ENCODE measurements at regions not wholly inside any gene's neighbourhood (a gene's known extent, or its start where the extent isn't known, plus 50 kb on each side); places are given as distances from the start of the nearest gene placed in this dataset.

GRCh38 chr18:10248738-10249137 is 205.7 kb upstream of the APCDD1 start:
- no peaks in the 10 kb centered on the region for H3K9me2 ChIP-seq (replicated peaks; ENCODE audit: low read depth, low read length)
- H3K36me3 ChIP-seq (ENCODE audit: insufficient read depth, low read length), result no peaks in the 10 kb centered on the region
- no peak overlapping the region for H2AFZ ChIP-seq (ENCODE audit: low read length)
- no peaks in the 10 kb centered on the region for H4K20me1 ChIP-seq (ENCODE audit: insufficient read depth, low read length, poor library complexity, severe bottlenecking)
- no peak overlapping the region for H3K9ac ChIP-seq (ENCODE audit: low read depth, low read length, poor library complexity, severe bottlenecking)
- no peak overlapping the region for H3K4me3 ChIP-seq (ENCODE audit: low read length, poor library complexity, severe bottlenecking)
- no peak for TF ChIP-seq EZH2phosphoT487 (IDR thresholded peaks at IDR 0.05; ENCODE audit: borderline replicate concordance)
- no peak for TF ChIP-seq CTCF (conservative IDR thresholded peaks at IDR 0.05; ENCODE audit: low read length)
- no peaks in the 10 kb centered on the region for H3K27me3 ChIP-seq (ENCODE audit: insufficient read depth, low read length, poor library complexity, severe bottlenecking)
- no peaks in the 10 kb centered on the region for H3K9me3 ChIP-seq (ENCODE audit: insufficient read depth, low read depth, low read length)
- H3K79me2 ChIP-seq (ENCODE audit: insufficient read depth, low read length), result no peaks in the 10 kb centered on the region
- H3K4me1 ChIP-seq (ENCODE audit: insufficient read depth, low read length, poor library complexity, severe bottlenecking), result no peaks in the 10 kb centered on the region
- H3F3A ChIP-seq (ENCODE audit: low read depth), result no peaks in the 10 kb centered on the region
- no peak overlapping the region for H3K4me2 ChIP-seq (ENCODE audit: low read depth, low read length, poor library complexity, severe bottlenecking)

GRCh38 chr18:10249270-10249669 is 205.2 kb upstream of the APCDD1 start:
- peak; percentile 41 for TF ChIP-seq CTCF (conservative IDR thresholded peaks at IDR 0.05; ENCODE audit: low read length)
- no peak for TF ChIP-seq EZH2phosphoT487 (IDR thresholded peaks at IDR 0.05; ENCODE audit: borderline replicate concordance)
- no peak overlapping the region for H3K4me2 ChIP-seq (ENCODE audit: low read depth, low read length, poor library complexity, severe bottlenecking)
- no peaks in the 10 kb centered on the region for H3K4me1 ChIP-seq (ENCODE audit: insufficient read depth, low read length, poor library complexity, severe bottlenecking)
- peak overlapping the region; percentile 60; the same call in 1 of the 2 replicates for H2AFZ ChIP-seq (ENCODE audit: low read length)
- no peaks in the 10 kb centered on the region for H3K36me3 ChIP-seq (ENCODE audit: insufficient read depth, low read length)
- H4K20me1 ChIP-seq (ENCODE audit: insufficient read depth, low read length, poor library complexity, severe bottlenecking), result no peaks in the 10 kb centered on the region
- no peak overlapping the region for H3K4me3 ChIP-seq (ENCODE audit: low read length, poor library complexity, severe bottlenecking)
- H3K27me3 ChIP-seq (ENCODE audit: insufficient read depth, low read length, poor library complexity, severe bottlenecking), result no peaks in the 10 kb centered on the region
- no peaks in the 10 kb centered on the region for H3F3A ChIP-seq (ENCODE audit: low read depth)
- no peaks in the 10 kb centered on the region for H3K9me3 ChIP-seq (ENCODE audit: insufficient read depth, low read depth, low read length)
- no peaks in the 10 kb centered on the region for H3K79me2 ChIP-seq (ENCODE audit: insufficient read depth, low read length)
- no peaks in the 10 kb centered on the region for H3K9me2 ChIP-seq (replicated peaks; ENCODE audit: low read depth, low read length)
- no peak overlapping the region for H3K9ac ChIP-seq (ENCODE audit: low read depth, low read length, poor library complexity, severe bottlenecking)

GRCh38 chr18:10249801-10250200 is 204.6 kb upstream of the APCDD1 start:
- TF ChIP-seq CTCF (conservative IDR thresholded peaks at IDR 0.05; ENCODE audit: low read length), result no peak
- TF ChIP-seq EZH2phosphoT487 (IDR thresholded peaks at IDR 0.05; ENCODE audit: borderline replicate concordance), result no peak
- Histone ChIP-seq H3K36me3 (ENCODE audit: insufficient read depth, low read length) (no peaks in the 10 kb centered on the region), H4K20me1 (ENCODE audit: insufficient read depth, low read length, poor library complexity, severe bottlenecking) (no peaks in the 10 kb centered on the region), H3K4me2 (ENCODE audit: low read depth, low read length, poor library complexity, severe bottlenecking) (no peak overlapping the region), H3K9me2 (replicated peaks; ENCODE audit: low read depth, low read length) (no peaks in the 10 kb centered on the region), H3K4me1 (ENCODE audit: insufficient read depth, low read length, poor library complexity, severe bottlenecking) (no peaks in the 10 kb centered on the region), H3K9me3 (ENCODE audit: insufficient read depth, low read depth, low read length) (no peaks in the 10 kb centered on the region), H3K27me3 (ENCODE audit: insufficient read depth, low read length, poor library complexity, severe bottlenecking) (no peaks in the 10 kb centered on the region), H3K9ac (ENCODE audit: low read depth, low read length, poor library complexity, severe bottlenecking) (no peak overlapping the region), H3F3A (ENCODE audit: low read depth) (no peaks in the 10 kb centered on the region), H3K4me3 (ENCODE audit: low read length, poor library complexity, severe bottlenecking) (no peak overlapping the region), H3K79me2 (ENCODE audit: insufficient read depth, low read length) (no peaks in the 10 kb centered on the region), H2AFZ (ENCODE audit: low read length) (peak overlapping the region; percentile 60; the same call in 1 of the 2 replicates)
